Esophagus muscularis mucosa (tissue), 3 donors: ENCODE measurements at regions not wholly inside any gene's neighbourhood (a gene's known extent, or its start where the extent isn't known, plus 50 kb on each side); places are given as distances from the start of the nearest gene placed in this dataset.

ENCODE experiments used
- CTCF ChIP-seq, 3 experiments: fragments of 200-600 bp in 2 of 3; fragments of 450-650 bp in 1 of 3; sonication (generic) in 2 of 3; IDR thresholded peaks; one replicate each; pipeline ENCODE4 v1.5.1; 2017 to 2019; ENCODE audit warnings: antibody characterized with exemption in 3 of 3, mild to moderate bottlenecking in 2 of 3, moderate library complexity in 1 of 3
- POLR2A ChIP-seq: fragments of 450-650 bp; IDR thresholded peaks from one replicate; pipeline ENCODE4 v1.6.1; 2017; ENCODE audit warnings: antibody characterized with exemption, moderate library complexity, mild to moderate bottlenecking, low read depth
- POLR2AphosphoS5 ChIP-seq, 2 donors: sonication (generic); formaldehyde crosslinking; IDR thresholded peaks; one replicate each; pipeline ENCODE4 v1.6.1; 2017; ENCODE audit warnings: antibody characterized with exemption in 2 of 2

DNA sequence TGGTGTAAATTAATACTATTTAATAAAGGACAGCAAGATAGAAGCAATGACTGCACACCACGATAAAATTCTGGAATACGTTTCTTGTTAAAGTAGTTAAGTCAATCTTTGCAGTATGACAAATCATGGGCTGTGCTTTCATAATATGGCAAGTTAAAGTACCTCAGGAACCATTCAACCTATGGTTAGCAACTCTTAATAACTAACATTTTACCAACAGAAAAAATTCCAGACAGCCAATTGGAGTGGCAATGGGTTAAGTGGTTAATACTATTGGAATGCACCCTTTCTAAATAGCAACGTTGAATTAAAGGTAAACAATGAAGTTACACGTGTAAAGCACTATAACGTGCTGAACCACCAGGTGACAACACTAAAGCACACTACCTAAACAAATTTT is 72.4 kb upstream of the ZCCHC13 start:
- TF ChIP-seq POLR2AphosphoS5 (IDR thresholded peaks at IDR 0.05) (no peak), CTCF (IDR thresholded peaks at IDR 0.05) (no peak), POLR2A (no peak)
